ENCODE measurements at regions not wholly inside any gene's neighbourhood (a gene's known extent, or its start where the extent isn't known, plus 50 kb on each side); places are given as distances from the start of the nearest gene placed in this dataset.
"Not testable (repeated sequence)": the region's sequence is repeated elsewhere in the genome, so short reads cannot be mapped to it uniquely, and the experiment has no call there.

DNA sequence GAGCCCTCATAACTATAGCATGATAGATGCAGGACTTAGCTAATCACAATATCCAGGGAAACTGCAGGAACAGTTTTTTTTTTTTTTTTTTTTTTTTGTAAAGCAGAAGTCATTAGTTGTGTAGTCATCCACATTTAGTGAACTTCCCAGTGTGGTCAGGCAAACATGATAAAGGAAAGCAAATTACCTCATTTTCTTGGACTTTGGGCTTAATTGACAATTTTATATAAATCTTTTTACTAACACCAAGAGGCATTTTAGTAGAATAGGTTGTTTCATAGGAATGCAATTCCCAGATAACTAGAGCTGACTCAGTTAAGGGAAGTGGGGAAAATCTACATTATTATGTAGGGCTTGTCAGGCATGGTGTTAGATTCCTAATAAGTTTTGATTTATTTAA, 142.7 kb upstream of the GCFC2 start:
- H3K27me3 ChIP-seq (ENCODE audit: control insufficient read depth, insufficient read depth, low read length) = no peaks in the 10 kb centered on the region
- H3K9ac ChIP-seq = no peak overlapping the region
- no peak overlapping the region for H2AFZ ChIP-seq
- H3K9me3 ChIP-seq (ENCODE audit: control insufficient read depth, low read length) = no peaks in the 10 kb centered on the region
- H3K4me3 ChIP-seq (ENCODE audit: low read depth, low read length) = no peak overlapping the region
- H3K79me2 ChIP-seq = no peaks in the 10 kb centered on the region
- H3K4me2 ChIP-seq (ENCODE audit: low read length) = no peak overlapping the region
- no peaks in the 10 kb centered on the region for H3K36me3 ChIP-seq (ENCODE audit: control insufficient read depth, insufficient read depth, low read length)
- TF ChIP-seq, protein P1, sequence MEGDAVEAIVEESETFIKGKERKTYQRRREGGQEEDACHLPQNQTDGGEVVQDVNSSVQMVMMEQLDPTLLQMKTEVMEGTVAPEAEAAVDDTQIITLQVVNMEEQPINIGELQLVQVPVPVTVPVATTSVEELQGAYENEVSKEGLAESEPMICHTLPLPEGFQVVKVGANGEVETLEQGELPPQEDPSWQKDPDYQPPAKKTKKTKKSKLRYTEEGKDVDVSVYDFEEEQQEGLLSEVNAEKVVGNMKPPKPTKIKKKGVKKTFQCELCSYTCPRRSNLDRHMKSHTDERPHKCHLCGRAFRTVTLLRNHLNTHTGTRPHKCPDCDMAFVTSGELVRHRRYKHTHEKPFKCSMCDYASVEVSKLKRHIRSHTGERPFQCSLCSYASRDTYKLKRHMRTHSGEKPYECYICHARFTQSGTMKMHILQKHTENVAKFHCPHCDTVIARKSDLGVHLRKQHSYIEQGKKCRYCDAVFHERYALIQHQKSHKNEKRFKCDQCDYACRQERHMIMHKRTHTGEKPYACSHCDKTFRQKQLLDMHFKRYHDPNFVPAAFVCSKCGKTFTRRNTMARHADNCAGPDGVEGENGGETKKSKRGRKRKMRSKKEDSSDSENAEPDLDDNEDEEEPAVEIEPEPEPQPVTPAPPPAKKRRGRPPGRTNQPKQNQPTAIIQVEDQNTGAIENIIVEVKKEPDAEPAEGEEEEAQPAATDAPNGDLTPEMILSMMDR (IDR thresholded peaks at IDR 0.05) = no peak
- no peaks in the 10 kb centered on the region for H3K4me1 ChIP-seq
- no peak overlapping the region for H3K27ac ChIP-seq

DNA sequence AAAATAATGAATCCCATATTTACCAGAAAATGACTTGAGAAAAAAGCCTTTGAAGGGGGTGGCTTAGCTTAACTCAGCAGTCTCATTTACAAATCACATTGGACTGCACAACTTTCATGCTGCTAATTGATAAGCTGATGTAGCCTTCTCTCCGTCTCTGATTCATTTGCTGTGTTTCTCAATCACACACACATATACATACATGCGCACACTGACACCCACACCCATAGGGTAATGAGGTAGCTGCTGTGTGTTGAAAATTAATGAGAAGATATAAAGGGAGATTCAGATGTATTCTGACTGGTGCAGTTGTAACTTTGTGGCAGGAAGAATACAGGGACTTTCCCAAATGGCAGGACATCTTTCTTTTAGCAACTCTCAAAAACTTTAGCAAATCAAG, 141.9 kb upstream of the GCFC2 start:
- H3K4me2 ChIP-seq (ENCODE audit: low read length) = no peak overlapping the region
- H3K9ac ChIP-seq = no peak overlapping the region
- no peak overlapping the region for H3K27ac ChIP-seq
- no peak overlapping the region for H3K4me3 ChIP-seq (ENCODE audit: low read depth, low read length)
- H3K36me3 ChIP-seq (ENCODE audit: control insufficient read depth, insufficient read depth, low read length) = no peaks in the 10 kb centered on the region
- TF ChIP-seq, protein P1 (IDR thresholded peaks at IDR 0.05) = no peak
- H2AFZ ChIP-seq = no peak overlapping the region
- no peaks in the 10 kb centered on the region for H3K9me3 ChIP-seq (ENCODE audit: control insufficient read depth, low read length)
- no peaks in the 10 kb centered on the region for H3K27me3 ChIP-seq (ENCODE audit: control insufficient read depth, insufficient read depth, low read length)
- H3K79me2 ChIP-seq = no peaks in the 10 kb centered on the region
- no peaks in the 10 kb centered on the region for H3K4me1 ChIP-seq

DNA sequence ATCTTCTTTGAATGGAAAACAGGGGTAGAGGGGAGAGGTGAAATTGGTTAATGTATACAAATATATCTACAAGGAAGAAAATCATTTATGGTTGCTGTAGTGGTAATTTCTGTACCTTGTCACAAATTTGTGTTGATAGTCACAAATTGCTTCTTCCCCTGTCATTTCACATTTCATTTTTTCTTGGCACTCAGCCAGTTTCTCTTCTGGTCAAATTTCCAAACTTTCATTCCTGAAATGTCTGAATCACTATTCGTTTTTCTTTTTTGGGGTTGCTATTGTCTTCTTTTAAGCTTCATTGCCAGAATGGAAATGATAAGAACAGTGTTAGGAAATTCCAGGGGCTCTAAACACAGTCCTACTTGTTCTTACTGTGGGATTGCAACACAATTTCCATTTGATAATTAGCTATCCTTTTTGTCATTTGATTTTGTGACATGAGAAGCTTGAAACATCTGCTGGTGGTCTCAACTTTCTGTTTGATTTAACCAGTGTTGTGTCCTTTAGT, 136.0 kb upstream of the GCFC2 start:
- TF ChIP-seq, protein P1 (IDR thresholded peaks at IDR 0.05) = no peak
- Histone ChIP-seq H3K9me3 (ENCODE audit: control insufficient read depth, low read length) (no peaks in the 10 kb centered on the region), H3K27me3 (ENCODE audit: control insufficient read depth, insufficient read depth, low read length) (no peaks in the 10 kb centered on the region), H3K9ac (no peak overlapping the region), H3K4me3 (ENCODE audit: low read depth, low read length) (no peak overlapping the region), H3K4me1 (no peaks in the 10 kb centered on the region), H3K4me2 (ENCODE audit: low read length) (no peak overlapping the region), H2AFZ (no peak overlapping the region), H3K79me2 (no peaks in the 10 kb centered on the region), H3K27ac (no peak overlapping the region), H3K36me3 (ENCODE audit: control insufficient read depth, insufficient read depth, low read length) (no peaks in the 10 kb centered on the region)

DNA sequence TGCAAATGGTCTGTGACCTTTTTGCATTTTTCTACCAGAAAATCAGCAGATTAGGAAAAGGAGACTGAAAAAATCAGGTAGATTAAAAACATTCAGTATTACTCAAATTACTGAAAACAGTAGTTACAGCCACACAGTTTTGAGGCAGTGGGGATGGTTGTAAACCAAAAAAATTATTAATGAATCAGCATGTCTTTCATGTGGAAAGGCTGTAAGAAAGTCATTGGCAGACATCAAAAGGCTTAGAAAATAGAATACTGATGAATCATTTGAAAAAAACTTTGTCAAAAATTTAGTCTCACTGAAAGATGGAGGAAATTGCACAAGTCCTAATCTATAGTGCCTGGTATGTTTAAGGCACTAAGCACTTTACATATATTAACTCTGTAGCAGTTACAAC, 133.9 kb upstream of the GCFC2 start:
- H3K27me3 ChIP-seq (ENCODE audit: control insufficient read depth, insufficient read depth, low read length) = no peaks in the 10 kb centered on the region
- no peak overlapping the region for H3K4me2 ChIP-seq (ENCODE audit: low read length)
- no peaks in the 10 kb centered on the region for H3K9me3 ChIP-seq (ENCODE audit: control insufficient read depth, low read length)
- TF ChIP-seq, protein P1 (IDR thresholded peaks at IDR 0.05) = no peak
- no peak overlapping the region for H2AFZ ChIP-seq
- no peak overlapping the region for H3K4me3 ChIP-seq (ENCODE audit: low read depth, low read length)
- no peak overlapping the region for H3K27ac ChIP-seq
- H3K4me1 ChIP-seq = no peaks in the 10 kb centered on the region
- no peaks in the 10 kb centered on the region for H3K79me2 ChIP-seq
- H3K36me3 ChIP-seq (ENCODE audit: control insufficient read depth, insufficient read depth, low read length) = no peaks in the 10 kb centered on the region
- H3K9ac ChIP-seq = no peak overlapping the region

DNA sequence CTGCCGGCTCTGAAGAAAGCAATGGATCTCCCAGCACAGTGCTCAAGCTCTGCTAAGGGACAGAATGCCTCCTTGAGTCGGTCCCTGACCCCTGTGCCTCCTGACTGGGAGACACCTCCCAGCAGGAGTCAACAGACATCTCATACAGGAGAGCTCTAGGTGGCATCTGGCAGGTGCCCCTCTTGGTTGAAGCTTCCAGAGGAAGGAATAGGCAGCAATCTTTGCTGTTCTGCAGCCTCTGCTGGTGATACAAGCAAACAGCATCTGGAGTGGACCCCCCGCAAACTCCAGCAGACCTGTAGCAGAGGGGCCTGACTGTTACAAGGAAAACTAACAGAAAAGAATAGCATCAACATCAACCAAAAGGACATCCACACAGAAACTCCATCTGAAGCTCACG, 123.9 kb upstream of the GCFC2 start:
- not testable (repeated sequence) for H3K4me3 ChIP-seq (ENCODE audit: low read depth, low read length); H3K9me3 ChIP-seq (ENCODE audit: control insufficient read depth, low read length); H3K27me3 ChIP-seq (ENCODE audit: control insufficient read depth, insufficient read depth, low read length); H2AFZ ChIP-seq; H3K4me1 ChIP-seq; H3K79me2 ChIP-seq; H3K27ac ChIP-seq; H3K9ac ChIP-seq; H3K4me2 ChIP-seq (ENCODE audit: low read length); H3K36me3 ChIP-seq (ENCODE audit: control insufficient read depth, insufficient read depth, low read length)
